Keratinocyte (primary cell): ENCODE measurements at regions not wholly inside any gene's neighbourhood (a gene's known extent, or its start where the extent isn't known, plus 50 kb on each side); places are given as distances from the start of the nearest gene placed in this dataset.

ENCODE experiments used
- DNase-seq: peaks from one replicate; pipeline ENCODE4 v3.0.0-alpha.2; 2011; ENCODE audit warnings: low read depth, missing footprints, low spot score
- FAIRE-seq: peaks from 2 replicates; lab custom pipeline; 2011; peaks lifted over from hg19 to GRCh38; lab: Jason Lieb, UNC
- H2AFZ ChIP-seq: 2 replicates; pipeline ENCODE4 v1.6.0; 2012; ENCODE audit warnings: low read length, control low read depth, inconsistent platforms; ENCODE audit not compliant: control insufficient read depth
- H3K27ac ChIP-seq: 2 replicates; pipeline ENCODE4 v1.5.1; 2011; ENCODE audit warnings: low read length; ENCODE audit not compliant: control insufficient read depth, insufficient read depth
- H3K27me3 ChIP-seq: 3 replicates; pipeline ENCODE4 v1.6.0; 2011; ENCODE audit warnings: low read length; ENCODE audit not compliant: control insufficient read depth, insufficient read depth; ENCODE audit errors: extremely low read depth
- H3K36me3 ChIP-seq, 2 experiments: 2 replicates in 1 of 2; 3 replicates in 1 of 2; pipeline ENCODE4 v1.5.1; 2011; ENCODE audit warnings: low read length in 2 of 2, mild to moderate bottlenecking in 1 of 2; ENCODE audit not compliant: control insufficient read depth in 2 of 2, insufficient read depth in 2 of 2; ENCODE audit errors: extremely low read depth in 1 of 2
- H3K4me1 ChIP-seq: 3 replicates; pipeline ENCODE4 v1.5.1; 2011; ENCODE audit warnings: low read length; ENCODE audit not compliant: control insufficient read depth, insufficient read depth; ENCODE audit errors: extremely low read depth
- H3K4me2 ChIP-seq: 3 replicates; pipeline ENCODE4 v1.6.0; 2011; ENCODE audit warnings: low read depth, low read length; ENCODE audit not compliant: control insufficient read depth, insufficient read depth; ENCODE audit errors: extremely low read depth
- H3K4me3 ChIP-seq, 3 experiments: fragments of 200-600 bp in 1 of 3; sonication (generic) in 1 of 3; 2 replicates in 2 of 3; 3 replicates in 1 of 3; pipeline ENCODE4 v1.5.1; 2011 to 2016; ENCODE audit warnings: low read length in 3 of 3, mild to moderate bottlenecking in 3 of 3, control low read depth in 2 of 3, inconsistent platforms in 1 of 3, low read depth in 1 of 3, mixed read lengths in 1 of 3, mixed run types in 1 of 3, moderate library complexity in 1 of 3; ENCODE audit not compliant: control insufficient read depth in 2 of 3, insufficient read depth in 2 of 3; ENCODE audit errors: extremely low read depth in 1 of 3
- H3K79me2 ChIP-seq: 2 replicates; pipeline ENCODE4 v1.6.0; 2012; ENCODE audit warnings: low read length; ENCODE audit not compliant: control insufficient read depth, insufficient read depth
- H3K9ac ChIP-seq: 3 replicates; pipeline ENCODE4 v1.6.0; 2011; ENCODE audit warnings: low read length; ENCODE audit not compliant: control insufficient read depth, insufficient read depth; ENCODE audit errors: extremely low read depth
- H3K9me1 ChIP-seq: 3 replicates; pipeline ENCODE4 v1.6.0; 2011; ENCODE audit warnings: low read length; ENCODE audit not compliant: control insufficient read depth, insufficient read depth; ENCODE audit errors: extremely low read depth
- H3K9me3 ChIP-seq: 2 replicates; pipeline ENCODE4 v1.5.1; 2012; ENCODE audit warnings: low read depth, low read length; ENCODE audit not compliant: control insufficient read depth
- H4K20me1 ChIP-seq: 3 replicates; pipeline ENCODE4 v1.6.0; 2011; ENCODE audit warnings: low read length; ENCODE audit not compliant: control insufficient read depth, insufficient read depth; ENCODE audit errors: extremely low read depth
- CTCF ChIP-seq, 3 experiments: IDR thresholded peaks in 1 of 3; conservative IDR thresholded peaks in 1 of 3; optimal IDR thresholded peaks in 1 of 3; 2 replicates in 2 of 3; 3 replicates in 1 of 3; pipeline versions ENCODE3 to v1.5.1; 2011; ENCODE audit warnings: low read length in 3 of 3, mild to moderate bottlenecking in 3 of 3, moderate library complexity in 2 of 3, control low read depth in 1 of 3, inconsistent platforms in 1 of 3; ENCODE audit not compliant: insufficient read depth in 2 of 3; ENCODE audit errors: extremely low read depth in 1 of 3
- EZH2 ChIP-seq: IDR thresholded peaks from one replicate; pipeline ENCODE4 v1.6.1; 2012; ENCODE audit warnings: inconsistent platforms, mild to moderate bottlenecking, low read length, moderate library complexity
- dilution Hi-C: fragments of 300-500 bp; cut with MboI; formaldehyde crosslinking; loops from one replicate; pipeline ENCODE4 v1.7.0; 2020; ENCODE audit warnings: low sequenced_read_pairs; ENCODE audit not compliant: extremely low pct_ligation_motif_present

- no peaks in the 10 kb centered on the region for H3K27me3 ChIP-seq
- H3K4me2 ChIP-seq, result no peak overlapping the region
- H4K20me1 ChIP-seq, result no peaks in the 10 kb centered on the region
- TF ChIP-seq EZH2, result no peak
- no peak for TF ChIP-seq CTCF (optimal IDR thresholded peaks at IDR 0.05 in 1 of 3, IDR thresholded peaks at IDR 0.05 in 1 of 3, conservative IDR thresholded peaks at IDR 0.05 in 1 of 3; ENCODE audit: extremely low read depth in 1 of 3, insufficient read depth in 2 of 3, low read length in 3 of 3)
- dilution Hi-C loops, result no loop called here
- DNase-seq (no peak), FAIRE-seq (no peak)
- no peaks in the 10 kb centered on the region for H3K79me2 ChIP-seq
- no peak overlapping the region for H3K4me3 ChIP-seq
- no peak overlapping the region for H2AFZ ChIP-seq
- H3K9ac ChIP-seq, result no peak overlapping the region
- no peak overlapping the region for H3K27ac ChIP-seq
- H3K36me3 ChIP-seq, result no peaks in the 10 kb centered on the region
- H3K9me3 ChIP-seq, result no peaks in the 10 kb centered on the region
- H3K4me1 ChIP-seq, result no peaks in the 10 kb centered on the region
- no peaks in the 10 kb centered on the region for H3K9me1 ChIP-seq
Measured at GRCh38 chr11:110928391-110928790, 216.2 kb upstream of the ARHGAP20 start.

- no peak for DNase-seq
Measured at GRCh38 chr11:110921742-110922521, 209.7 kb upstream of the ARHGAP20 start.

More at GRCh38 chr11:110921742-110922521, 209.7 kb upstream of the ARHGAP20 start:
- Histone ChIP-seq H3K27me3 (peaks cover 7% of the 10 kb centered on the region), H3K4me3 (no peak overlapping the region), H3K9me3 (no peaks in the 10 kb centered on the region), H3K9me1 (no peaks in the 10 kb centered on the region), H4K20me1 (no peaks in the 10 kb centered on the region), H3K4me1 (no peaks in the 10 kb centered on the region), H3K27ac (no peak overlapping the region), H3K79me2 (no peaks in the 10 kb centered on the region), H3K9ac (no peak overlapping the region), H2AFZ (no peak overlapping the region), H3K36me3 (no peaks in the 10 kb centered on the region), H3K4me2 (no peak overlapping the region)
- dilution Hi-C loops, result no loop called here
- no peak for FAIRE-seq
- no peak for TF ChIP-seq CTCF (optimal IDR thresholded peaks at IDR 0.05 in 1 of 3, IDR thresholded peaks at IDR 0.05 in 1 of 3, conservative IDR thresholded peaks at IDR 0.05 in 1 of 3; ENCODE audit: extremely low read depth in 1 of 3, insufficient read depth in 2 of 3, low read length in 3 of 3)
- no peak for TF ChIP-seq EZH2
